GM10248 (cell line): ENCODE measurements at regions not wholly inside any gene's neighbourhood (a gene's known extent, or its start where the extent isn't known, plus 50 kb on each side); places are given as distances from the start of the nearest gene placed in this dataset.

Experiments used
- CTCF ChIA-PET: fragments of 300-600 bp; sonication (Branson Sonifier 250); formaldehyde crosslinking; extraction: SDS; loops from one replicate; lab custom pipeline; 2021; ENCODE audit warnings: antibody characterized with exemption; lab: Yijun Ruan, JAX
- POLR2A ChIA-PET: fragments of 350-650 bp; sonication (Branson Sonifier 250); formaldehyde crosslinking; extraction: SDS; loops from one replicate; lab custom pipeline; 2020; ENCODE audit warnings: antibody characterized with exemption; lab: Yijun Ruan, JAX
- DNase-seq: peaks from one replicate; pipeline ENCODE4 v3.0.0; 2012; ENCODE audit errors: extremely low spot score
- CTCF ChIP-seq: IDR thresholded peaks from 2 replicates; pipeline ENCODE4 v1.5.1; 2012; ENCODE audit warnings: mild to moderate bottlenecking, low read depth; ENCODE audit errors: extremely low read depth, missing control alignments, control extremely low read depth

- ChIA-PET CTCF (no interaction called here), POLR2A (no interaction called here)
- no peak for TF ChIP-seq CTCF
- no peak for DNase-seq
Observed at GRCh38 chr4:104418286-104418685, 76.4 kb downstream of the CXXC4 start.

- CTCF ChIA-PET, result interaction anchor here (1.1 kb wide), 2 partner anchors 10 to 47 kb away, joined by 3 to 4 read pairs; no protein-coding TSS in a partner anchor
- POLR2A ChIA-PET, result no interaction called here
- DNase-seq, result no peak
- TF ChIP-seq CTCF, result no peak
Observed at GRCh38 chr4:104417357-104417882, 77.3 kb downstream of the CXXC4 start.

- ChIA-PET CTCF (interaction anchor here (1.1 kb wide), 2 partner anchors 9 to 46 kb away, joined by 3 to 4 read pairs; no protein-coding TSS in a partner anchor), POLR2A (no interaction called here)
- TF ChIP-seq CTCF, result no peak
- DNase-seq, result no peak
Observed at GRCh38 chr4:104416725-104417356, 77.9 kb downstream of the CXXC4 start.

GRCh38 chr4:104413487-104413886 is 81.2 kb downstream of the CXXC4 start:
- ChIA-PET POLR2A (no interaction called here), CTCF (interaction anchor here (0.7 to 1.1 kb wide), 2 partner anchors 9 to 12 kb away, joined by 3 to 4 read pairs; no protein-coding TSS in a partner anchor)
- no peak for TF ChIP-seq CTCF
- no peak for DNase-seq

- ChIA-PET CTCF (no interaction called here), POLR2A (no interaction called here)
- no peak for TF ChIP-seq CTCF
- no peak for DNase-seq
Observed at GRCh38 chr4:104412344-104412743, 82.3 kb downstream of the CXXC4 start.

GRCh38 chr4:104411502-104411901 is 83.2 kb downstream of the CXXC4 start:
- no peak for TF ChIP-seq CTCF
- DNase-seq, result no peak
- POLR2A ChIA-PET, result no interaction called here
- CTCF ChIA-PET, result no interaction called here
